Epithelial cell of proximal tubule (primary cell): ENCODE measurements at regions not wholly inside any gene's neighbourhood (a gene's known extent, or its start where the extent isn't known, plus 50 kb on each side); places are given as distances from the start of the nearest gene placed in this dataset.

Source experiments
- DNase-seq: peaks from one replicate; pipeline ENCODE4 v3.0.0-alpha.2; 2011; ENCODE audit warnings: low read depth
- H3K4me3 ChIP-seq: 2 replicates; pipeline ENCODE4 v1.5.1; 2011; ENCODE audit warnings: low read depth, mild to moderate bottlenecking, low read length
- CTCF ChIP-seq: conservative IDR thresholded peaks from 2 replicates; pipeline ENCODE4 v1.5.1; 2012; ENCODE audit warnings: low read depth, mild to moderate bottlenecking, low read length

GRCh38 chr3:190768891-190769290 is 93.6 kb downstream of the GMNC start:
- no peak for TF ChIP-seq CTCF
- no peak overlapping the region for H3K4me3 ChIP-seq
- no peak for DNase-seq

GRCh38 chr3:190767851-190768250 is 94.6 kb downstream of the GMNC start:
- TF ChIP-seq CTCF = no peak
- no peak for DNase-seq
- H3K4me3 ChIP-seq = no peak overlapping the region

- DNase-seq = no peak
- no peak overlapping the region for H3K4me3 ChIP-seq
- no peak for TF ChIP-seq CTCF
These were observed 98.0 kb downstream of the GMNC start for GRCh38 chr3:190764231-190765134.

GRCh38 chr3:190762801-190763200 is 99.7 kb downstream of the GMNC start:
- no peak overlapping the region for H3K4me3 ChIP-seq
- TF ChIP-seq CTCF = no peak
- no peak for DNase-seq

GRCh38 chr3:190747571-190747970 is 114.9 kb downstream of the GMNC start:
- no peak for TF ChIP-seq CTCF
- H3K4me3 ChIP-seq = no peak overlapping the region
- DNase-seq = no peak

- TF ChIP-seq CTCF = no peak
- DNase-seq = no peak
- no peak overlapping the region for H3K4me3 ChIP-seq
These were observed 115.5 kb downstream of the GMNC start for GRCh38 chr3:190746986-190747385.

- DNase-seq = no peak
- no peak overlapping the region for H3K4me3 ChIP-seq
- no peak for TF ChIP-seq CTCF
These were observed 116.0 kb downstream of the GMNC start for GRCh38 chr3:190746531-190746930.
